ENCODE measurements at regions not wholly inside any gene's neighbourhood (a gene's known extent, or its start where the extent isn't known, plus 50 kb on each side); places are given as distances from the start of the nearest gene placed in this dataset.

DNA sequence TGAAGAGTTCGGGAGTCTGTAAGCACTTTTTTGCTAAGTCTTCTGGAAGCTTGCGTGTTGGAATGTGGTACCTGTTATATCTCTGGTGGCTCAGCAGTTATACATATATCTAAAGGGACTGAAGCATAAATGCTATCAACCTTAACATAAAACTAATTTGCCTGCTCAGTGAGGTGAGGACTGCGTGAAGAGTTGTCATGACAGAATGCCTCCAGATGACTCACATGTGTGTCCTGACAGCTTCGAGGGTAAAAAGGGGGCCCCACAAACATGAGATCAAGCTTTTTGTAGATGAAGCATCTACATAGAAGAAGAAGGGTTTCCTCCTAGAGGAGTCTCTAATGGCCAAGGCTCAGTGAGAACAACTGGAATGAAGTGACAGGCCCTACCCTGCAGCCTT is 88.8 kb upstream of the C3orf80 start:
- no peak for DNase-seq (ENCODE audit: low read depth in 1 of 2, low spot score in 1 of 2)
- peaks cover 35% of the 10 kb centered on the region for H3K4me1 ChIP-seq
- no peak for ATAC-seq
- ChIA-PET POLR2A (no interaction called here), CTCF (interaction anchor here (0.6 to 1.4 kb wide), 4 partner anchors 17 to 277 kb away, joined by 3 to 7 read pairs (median 3); no protein-coding TSS in a partner anchor)
- no peaks in the 10 kb centered on the region for H3K9me3 ChIP-seq
- FAIRE-seq, result no peak
- TF ChIP-seq ESRRA (IDR thresholded peaks at IDR 0.05; ENCODE audit: borderline replicate concordance, low read length), result no peak
- TF ChIP-seq CEBPB (IDR thresholded peaks at IDR 0.05), result no peak
- no peak for TF ChIP-seq BCL3 (IDR thresholded peaks at IDR 0.05)
- TF ChIP-seq HOXA7 (CRISPR knock-in tag; IDR thresholded peaks at IDR 0.05), result no peak
- TF ChIP-seq, protein P1, sequence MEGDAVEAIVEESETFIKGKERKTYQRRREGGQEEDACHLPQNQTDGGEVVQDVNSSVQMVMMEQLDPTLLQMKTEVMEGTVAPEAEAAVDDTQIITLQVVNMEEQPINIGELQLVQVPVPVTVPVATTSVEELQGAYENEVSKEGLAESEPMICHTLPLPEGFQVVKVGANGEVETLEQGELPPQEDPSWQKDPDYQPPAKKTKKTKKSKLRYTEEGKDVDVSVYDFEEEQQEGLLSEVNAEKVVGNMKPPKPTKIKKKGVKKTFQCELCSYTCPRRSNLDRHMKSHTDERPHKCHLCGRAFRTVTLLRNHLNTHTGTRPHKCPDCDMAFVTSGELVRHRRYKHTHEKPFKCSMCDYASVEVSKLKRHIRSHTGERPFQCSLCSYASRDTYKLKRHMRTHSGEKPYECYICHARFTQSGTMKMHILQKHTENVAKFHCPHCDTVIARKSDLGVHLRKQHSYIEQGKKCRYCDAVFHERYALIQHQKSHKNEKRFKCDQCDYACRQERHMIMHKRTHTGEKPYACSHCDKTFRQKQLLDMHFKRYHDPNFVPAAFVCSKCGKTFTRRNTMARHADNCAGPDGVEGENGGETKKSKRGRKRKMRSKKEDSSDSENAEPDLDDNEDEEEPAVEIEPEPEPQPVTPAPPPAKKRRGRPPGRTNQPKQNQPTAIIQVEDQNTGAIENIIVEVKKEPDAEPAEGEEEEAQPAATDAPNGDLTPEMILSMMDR (IDR thresholded peaks at IDR 0.05), result no peak
- no peak for TF ChIP-seq MAFK (IDR thresholded peaks at IDR 0.05; ENCODE audit: partially characterized antibody)
- no peak for TF ChIP-seq ATOH8 (CRISPR knock-in tag; IDR thresholded peaks at IDR 0.05; ENCODE audit: low read depth)
- TF ChIP-seq, protein P2, sequence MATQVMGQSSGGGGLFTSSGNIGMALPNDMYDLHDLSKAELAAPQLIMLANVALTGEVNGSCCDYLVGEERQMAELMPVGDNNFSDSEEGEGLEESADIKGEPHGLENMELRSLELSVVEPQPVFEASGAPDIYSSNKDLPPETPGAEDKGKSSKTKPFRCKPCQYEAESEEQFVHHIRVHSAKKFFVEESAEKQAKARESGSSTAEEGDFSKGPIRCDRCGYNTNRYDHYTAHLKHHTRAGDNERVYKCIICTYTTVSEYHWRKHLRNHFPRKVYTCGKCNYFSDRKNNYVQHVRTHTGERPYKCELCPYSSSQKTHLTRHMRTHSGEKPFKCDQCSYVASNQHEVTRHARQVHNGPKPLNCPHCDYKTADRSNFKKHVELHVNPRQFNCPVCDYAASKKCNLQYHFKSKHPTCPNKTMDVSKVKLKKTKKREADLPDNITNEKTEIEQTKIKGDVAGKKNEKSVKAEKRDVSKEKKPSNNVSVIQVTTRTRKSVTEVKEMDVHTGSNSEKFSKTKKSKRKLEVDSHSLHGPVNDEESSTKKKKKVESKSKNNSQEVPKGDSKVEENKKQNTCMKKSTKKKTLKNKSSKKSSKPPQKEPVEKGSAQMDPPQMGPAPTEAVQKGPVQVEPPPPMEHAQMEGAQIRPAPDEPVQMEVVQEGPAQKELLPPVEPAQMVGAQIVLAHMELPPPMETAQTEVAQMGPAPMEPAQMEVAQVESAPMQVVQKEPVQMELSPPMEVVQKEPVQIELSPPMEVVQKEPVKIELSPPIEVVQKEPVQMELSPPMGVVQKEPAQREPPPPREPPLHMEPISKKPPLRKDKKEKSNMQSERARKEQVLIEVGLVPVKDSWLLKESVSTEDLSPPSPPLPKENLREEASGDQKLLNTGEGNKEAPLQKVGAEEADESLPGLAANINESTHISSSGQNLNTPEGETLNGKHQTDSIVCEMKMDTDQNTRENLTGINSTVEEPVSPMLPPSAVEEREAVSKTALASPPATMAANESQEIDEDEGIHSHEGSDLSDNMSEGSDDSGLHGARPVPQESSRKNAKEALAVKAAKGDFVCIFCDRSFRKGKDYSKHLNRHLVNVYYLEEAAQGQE (IDR thresholded peaks at IDR 0.05), result no peak
- no peak overlapping the region for H3K4me3 ChIP-seq
- H3K4me2 ChIP-seq, result no peak overlapping the region
- peak overlapping the region in 1 of 2 experiments; percentile 85; a peak in 3 of 6 replicates for H3K27ac ChIP-seq
- WGBS (ENCODE audit: missing lambda C conversion rate), result 71% methylated on average over 4 of the region's 4 CpGs

GRCh38 chr3:160139291-160139690 is 85.9 kb upstream of the C3orf80 start:
- FAIRE-seq (no peak), DNase-seq (ENCODE audit: low read depth in 1 of 2, low spot score in 1 of 2) (no peak), ATAC-seq (no peak)
- peaks cover 15% of the 10 kb centered on the region for H3K9me3 ChIP-seq
- H3K4me1 ChIP-seq, result peaks cover 35% of the 10 kb centered on the region
- peak overlapping the region; percentile 29 to 52; a peak in 2 of 6 replicates for H3K27ac ChIP-seq
- ChIA-PET CTCF (interaction anchor here (0.7 to 1.4 kb wide), 5 partner anchors 10 to 152 kb away, joined by 3 to 6 read pairs (median 3); no protein-coding TSS in a partner anchor), POLR2A (no interaction called here)
- TF ChIP-seq, protein P3, sequence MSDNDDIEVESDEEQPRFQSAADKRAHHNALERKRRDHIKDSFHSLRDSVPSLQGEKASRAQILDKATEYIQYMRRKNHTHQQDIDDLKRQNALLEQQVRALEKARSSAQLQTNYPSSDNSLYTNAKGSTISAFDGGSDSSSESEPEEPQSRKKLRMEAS (IDR thresholded peaks at IDR 0.05), result no peak
- TF ChIP-seq EHMT2 (IDR thresholded peaks at IDR 0.05; ENCODE audit: low read depth) (no peak), GATA3 (IDR thresholded peaks at IDR 0.05; ENCODE audit: borderline replicate concordance) (no peak)
- 82% methylated on average over 3 of the region's 3 CpGs for WGBS (ENCODE audit: missing lambda C conversion rate)
- H3K4me2 ChIP-seq, result no peak overlapping the region
- H3K4me3 ChIP-seq, result no peak overlapping the region

- no peak for DNase-seq (ENCODE audit: low read depth in 1 of 2, low spot score in 1 of 2)
- no peak for FAIRE-seq
- ChIA-PET CTCF (interaction anchor here (0.6 to 1.9 kb wide), 5 partner anchors 22 to 272 kb away, joined by 3 to 6 read pairs (median 4); no protein-coding TSS in a partner anchor), POLR2A (interaction anchor here (0.9 kb wide), 1 partner anchor 11 kb away, joined by 5 read pairs; no protein-coding TSS in a partner anchor)
- peak; percentile 31 to 59; a peak in 3 of 6 replicates for ATAC-seq
- Histone ChIP-seq H3K27ac (peak overlapping the region; percentile 80 to 84), H3K4me3 (no peak overlapping the region), H3K4me2 (peak overlapping the region; percentile 32; the same call in 2 of the 3 replicates), H3K4me1 (peaks cover 20% of the 10 kb centered on the region), H3K9me3 (peaks cover 15% of the 10 kb centered on the region)
- WGBS (ENCODE audit: missing lambda C conversion rate), result 59% methylated on average over 2 of the region's 2 CpGs
- no peak for TF ChIP-seq SREBF2 (IDR thresholded peaks at IDR 0.05)
- TF ChIP-seq, protein P4, sequence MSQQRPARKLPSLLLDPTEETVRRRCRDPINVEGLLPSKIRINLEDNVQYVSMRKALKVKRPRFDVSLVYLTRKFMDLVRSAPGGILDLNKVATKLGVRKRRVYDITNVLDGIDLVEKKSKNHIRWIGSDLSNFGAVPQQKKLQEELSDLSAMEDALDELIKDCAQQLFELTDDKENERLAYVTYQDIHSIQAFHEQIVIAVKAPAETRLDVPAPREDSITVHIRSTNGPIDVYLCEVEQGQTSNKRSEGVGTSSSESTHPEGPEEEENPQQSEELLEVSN (IDR thresholded peaks at IDR 0.05; ENCODE audit: borderline replicate concordance, low read depth), result no peak
- TF ChIP-seq PHF8 (IDR thresholded peaks at IDR 0.05; ENCODE audit: borderline replicate concordance, low read depth), result no peak
- TF ChIP-seq, protein P5, sequence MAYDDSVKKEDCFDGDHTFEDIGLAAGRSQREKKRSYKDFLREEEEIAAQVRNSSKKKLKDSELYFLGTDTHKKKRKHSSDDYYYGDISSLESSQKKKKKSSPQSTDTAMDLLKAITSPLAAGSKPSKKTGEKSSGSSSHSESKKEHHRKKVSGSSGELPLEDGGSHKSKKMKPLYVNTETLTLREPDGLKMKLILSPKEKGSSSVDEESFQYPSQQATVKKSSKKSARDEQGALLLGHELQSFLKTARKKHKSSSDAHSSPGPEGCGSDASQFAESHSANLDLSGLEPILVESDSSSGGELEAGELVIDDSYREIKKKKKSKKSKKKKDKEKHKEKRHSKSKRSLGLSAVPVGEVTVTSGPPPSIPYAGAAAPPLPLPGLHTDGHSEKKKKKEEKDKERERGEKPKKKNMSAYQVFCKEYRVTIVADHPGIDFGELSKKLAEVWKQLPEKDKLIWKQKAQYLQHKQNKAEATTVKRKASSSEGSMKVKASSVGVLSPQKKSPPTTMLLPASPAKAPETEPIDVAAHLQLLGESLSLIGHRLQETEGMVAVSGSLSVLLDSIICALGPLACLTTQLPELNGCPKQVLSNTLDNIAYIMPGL (CRISPR knock-in tag; IDR thresholded peaks at IDR 0.05; ENCODE audit: borderline replicate concordance), result no peak
- no peak for TF ChIP-seq ATOH8 (CRISPR knock-in tag; IDR thresholded peaks at IDR 0.05; ENCODE audit: low read depth)
- TF ChIP-seq POLR2AphosphoS2 (conservative IDR thresholded peaks at IDR 0.05; ENCODE audit: low read length), result no peak
- no peak for TF ChIP-seq JUN (IDR thresholded peaks at IDR 0.05)
- no peak for TF ChIP-seq ELK1 (IDR thresholded peaks at IDR 0.05; ENCODE audit: low read depth, low read length)
- TF ChIP-seq NFE2L2 (conservative IDR thresholded peaks at IDR 0.05; ENCODE audit: low read length), result no peak
Measured at GRCh38 chr3:160140756-160141155, 84.5 kb upstream of the C3orf80 start.
